Heart left ventricle (tissue), 16 donors: ENCODE measurements at regions not wholly inside any gene's neighbourhood (a gene's known extent, or its start where the extent isn't known, plus 50 kb on each side); places are given as distances from the start of the nearest gene placed in this dataset.

Source experiments
- ATAC-seq, 4 donors: fragments of 200-7000 bp; cut with Tn5 transposase; one replicate each; pipeline ENCODE4 v1.9.1; 2020 to 2022; ENCODE audit warnings: moderate library complexity in 4 of 4, mild to moderate bottlenecking in 3 of 4, moderate number of reproducible peaks in 1 of 4
- DNase-seq, 5 donors: peaks; one replicate each; pipeline ENCODE4 v3.0.0-alpha.2; 2020
- H3K27ac ChIP-seq, 12 donors: fragments of 200-600 bp; sonication (generic) in 4 of 12; one replicate each; pipeline versions ENCODE4 v1.5.0 to v1.8.0; 2016 to 2022; ENCODE audit warnings: mild to moderate bottlenecking in 2 of 12
- H3K27me3 ChIP-seq, 9 donors: fragments of 200-600 bp; sonication (generic) in 2 of 9; one replicate each; pipeline versions ENCODE4 v1.5.1 to v1.8.0; 2016 to 2022; ENCODE audit warnings: mild to moderate bottlenecking in 3 of 9
- H3K36me3 ChIP-seq, 9 donors: fragments of 200-600 bp; sonication (generic) in 2 of 9; one replicate each; pipeline versions ENCODE4 v1.5.0 to v1.8.0; 2018 to 2022; ENCODE audit warnings: mild to moderate bottlenecking in 2 of 9
- H3K4me1 ChIP-seq, 12 donors: fragments of 200-600 bp; sonication (generic) in 4 of 12; one replicate each; pipeline versions ENCODE4 v1.5.0 to v1.8.0; 2016 to 2022; ENCODE audit warnings: mild to moderate bottlenecking in 3 of 12
- H3K4me3 ChIP-seq, 12 donors: fragments of 200-600 bp; sonication (generic) in 4 of 12; one replicate each; pipeline versions ENCODE4 v1.5.0 to v1.8.0; 2017 to 2022; ENCODE audit warnings: mild to moderate bottlenecking in 9 of 12, moderate library complexity in 4 of 12
- H3K9me3 ChIP-seq, 12 donors: fragments of 200-600 bp; sonication (generic) in 4 of 12; one replicate each; pipeline versions ENCODE4 v1.5.0 to v1.8.0; 2016 to 2022; ENCODE audit warnings: mild to moderate bottlenecking in 1 of 12
- POLR2A ChIP-seq, 2 donors: fragments of 450-650 bp; IDR thresholded peaks; one replicate each; pipeline ENCODE4 v1.6.1; 2017; ENCODE audit warnings: antibody characterized with exemption in 2 of 2, mild to moderate bottlenecking in 2 of 2, moderate library complexity in 2 of 2
- WGBS, 4 donors: extraction: QIAGEN DNeasy Blood & Tissue Kit in 2 of 4; methylation state at CpG; one replicate each; pipeline versions ENCODE4 v1.1.5 to v1.1.7; 2013 to 2018; 5-methylcytosine and 5-hydroxymethylcytosine counted together
- intact Hi-C, 10 donors: fragments of 100-400 bp; cut with DNase I; formaldehyde crosslinking; loops; one replicate each; pipeline versions ENCODE4 v1.11.1 to v1.14.2; 2022
- TF ChIP-seq, protein P1 (sequence below), 12 donors: fragments of 200-600 bp; sonication (generic) in 4 of 12; IDR thresholded peaks; one replicate each; pipeline versions ENCODE4 v1.5.0 to v1.8.0; 2018 to 2022; ENCODE audit warnings: antibody characterized with exemption in 12 of 12, mild to moderate bottlenecking in 5 of 12
- donor health status: ischemic (EF 13 %, LVEDD 7.1; RV severe dilation, severe dysfunction).
- donor health status: healthy with polysubstance abuse.
- donor health status: DM: no; HTN: yes; CAD: no.
- donor health status: DM: no; HTN: no; CAD: no.
- donor health status: ischemic (EF 25% LVEDD 6.9; RV normal size, moderate dysfunction).
- donor health status: ischemic (EF 25% LVEDD 5.7; RV mildly dilated, moderate dysfunction).
- donor health status: healthy.
- donor health status: DM: yes; HTN: yes; CAD: no.
- donor health status: ischemic (EF 35%, LVEDD 5.7; RV mildly dilated, moderate dysfunction).
- donor health status: nonischemic (EF 11% LVEDD 7.7; RV severe dilation, severe dysfunction).
- donor health status: DM: yes; HTN: yes; CAD: no.
- donor health status: PGD.
- donor health status: ischemic (EF 29% LVEDD 5.4; RV normal size, mild dysfunction).
- donor health status: nonischemic (EF 23%, LVEDD 6.1; RV moderate dilation, normal function).

DNA sequence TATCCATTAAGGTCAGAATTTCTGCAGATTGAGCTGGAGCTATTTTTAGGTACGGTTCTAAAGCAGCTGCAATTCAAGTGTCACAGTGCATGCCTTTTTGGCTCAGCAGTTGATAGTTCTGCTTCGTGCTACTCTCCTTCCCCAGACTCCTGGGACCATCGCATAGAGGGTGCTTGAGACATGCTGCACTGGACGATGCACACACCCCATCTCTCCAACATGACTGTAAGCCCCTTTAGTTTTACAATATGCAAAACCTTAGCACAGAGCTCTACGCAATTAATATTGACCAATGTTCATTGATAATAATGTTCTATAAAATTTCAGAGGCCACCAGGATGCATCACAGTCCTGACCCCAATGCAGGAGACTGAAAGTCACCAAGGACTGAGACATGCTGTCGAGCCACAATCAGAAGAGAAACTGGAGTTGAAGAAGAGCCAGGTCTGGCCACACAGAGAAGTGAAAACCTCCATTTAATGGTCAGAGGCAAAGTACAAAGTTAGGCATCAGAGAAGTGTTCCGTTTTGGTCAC is 120.9 kb upstream of the ZC3H12C start:
- Histone ChIP-seq H3K27me3 (no peaks in the 10 kb centered on the region), H3K36me3 (no peaks in the 10 kb centered on the region), H3K9me3 (peaks cover 0 to 1% (median 0%) of the 10 kb centered on the region in 12 donors), H3K27ac (peak overlapping the region in 1 of 12 donors; percentile 2), H3K4me1 (peaks cover 3 to 35% (median 19%) of the 10 kb centered on the region in 12 donors), H3K4me3 (no peak overlapping the region)
- DNase-seq (peak in 2 of 5 donors; percentile 13 to 27), ATAC-seq (peak; percentile 42 to 87 (median 76))
- TF ChIP-seq, protein P1, sequence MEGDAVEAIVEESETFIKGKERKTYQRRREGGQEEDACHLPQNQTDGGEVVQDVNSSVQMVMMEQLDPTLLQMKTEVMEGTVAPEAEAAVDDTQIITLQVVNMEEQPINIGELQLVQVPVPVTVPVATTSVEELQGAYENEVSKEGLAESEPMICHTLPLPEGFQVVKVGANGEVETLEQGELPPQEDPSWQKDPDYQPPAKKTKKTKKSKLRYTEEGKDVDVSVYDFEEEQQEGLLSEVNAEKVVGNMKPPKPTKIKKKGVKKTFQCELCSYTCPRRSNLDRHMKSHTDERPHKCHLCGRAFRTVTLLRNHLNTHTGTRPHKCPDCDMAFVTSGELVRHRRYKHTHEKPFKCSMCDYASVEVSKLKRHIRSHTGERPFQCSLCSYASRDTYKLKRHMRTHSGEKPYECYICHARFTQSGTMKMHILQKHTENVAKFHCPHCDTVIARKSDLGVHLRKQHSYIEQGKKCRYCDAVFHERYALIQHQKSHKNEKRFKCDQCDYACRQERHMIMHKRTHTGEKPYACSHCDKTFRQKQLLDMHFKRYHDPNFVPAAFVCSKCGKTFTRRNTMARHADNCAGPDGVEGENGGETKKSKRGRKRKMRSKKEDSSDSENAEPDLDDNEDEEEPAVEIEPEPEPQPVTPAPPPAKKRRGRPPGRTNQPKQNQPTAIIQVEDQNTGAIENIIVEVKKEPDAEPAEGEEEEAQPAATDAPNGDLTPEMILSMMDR (IDR thresholded peaks at IDR 0.05), result no peak
- TF ChIP-seq POLR2A (IDR thresholded peaks at IDR 0.05), result no peak
- intact Hi-C loops, result loop anchor here in 1 of 10 donors (10.0 kb wide), 1 partner anchor 93 kb away; no protein-coding TSS in a partner anchor
- 27 to 41% (median 34%) methylated on average over 7 of the region's 7 CpGs for WGBS, 4 donors

DNA sequence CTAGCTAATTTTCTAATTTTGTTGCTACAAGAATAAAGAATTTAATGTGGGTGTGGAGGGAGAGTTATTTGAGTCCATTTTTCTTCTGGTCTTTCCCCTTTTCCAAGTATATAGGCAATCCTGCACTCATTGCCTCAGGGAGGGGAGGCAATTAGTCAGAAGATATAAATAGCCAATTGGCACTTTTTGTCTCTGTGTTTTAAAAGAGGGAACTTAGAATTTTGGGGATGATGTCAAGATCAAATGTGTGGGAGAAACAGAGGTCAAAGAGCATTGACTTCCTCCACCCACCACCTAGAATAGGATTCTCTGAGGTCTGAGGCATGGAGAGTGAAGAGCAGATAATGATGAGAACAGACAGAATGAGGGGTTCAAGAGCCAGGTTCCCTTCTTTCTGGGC is 120.3 kb upstream of the ZC3H12C start:
- Histone ChIP-seq H3K27ac (no peak overlapping the region), H3K4me1 (peaks cover 3 to 35% (median 19%) of the 10 kb centered on the region in 12 donors), H3K36me3 (no peaks in the 10 kb centered on the region), H3K4me3 (no peak overlapping the region), H3K9me3 (peaks cover 0 to 7% (median 0%) of the 10 kb centered on the region in 12 donors), H3K27me3 (no peaks in the 10 kb centered on the region)
- ATAC-seq (no peak), DNase-seq (no peak)
- intact Hi-C loops, result loop anchor here in 1 of 10 donors (10.0 kb wide), 1 partner anchor 92 kb away; no protein-coding TSS in a partner anchor
- no peak for TF ChIP-seq POLR2A (IDR thresholded peaks at IDR 0.05)
- TF ChIP-seq, protein P1 (IDR thresholded peaks at IDR 0.05), result no peak

DNA sequence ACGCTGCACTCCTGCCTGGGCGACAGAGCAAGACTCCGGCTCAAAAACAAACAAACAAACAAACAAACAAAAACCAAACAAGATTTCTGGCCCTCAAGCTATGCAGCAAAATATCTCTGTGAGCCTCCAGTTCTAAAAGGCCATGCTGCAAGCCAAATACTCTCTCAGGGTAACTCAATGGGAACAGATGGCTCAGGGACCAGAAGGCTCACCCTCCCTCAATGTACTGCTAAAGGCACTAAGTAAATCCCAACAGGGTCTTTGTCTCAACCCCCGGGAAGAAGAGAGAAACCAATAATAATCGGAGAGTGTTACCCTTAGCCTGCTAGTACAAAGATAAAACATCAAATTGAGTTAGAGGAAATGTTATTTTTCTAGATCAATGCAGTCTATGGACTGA is 119.7 kb upstream of the ZC3H12C start:
- no peak overlapping the region for H3K27ac ChIP-seq
- no peak for TF ChIP-seq POLR2A (IDR thresholded peaks at IDR 0.05)
- TF ChIP-seq, protein P1 (IDR thresholded peaks at IDR 0.05), result no peak

DNA sequence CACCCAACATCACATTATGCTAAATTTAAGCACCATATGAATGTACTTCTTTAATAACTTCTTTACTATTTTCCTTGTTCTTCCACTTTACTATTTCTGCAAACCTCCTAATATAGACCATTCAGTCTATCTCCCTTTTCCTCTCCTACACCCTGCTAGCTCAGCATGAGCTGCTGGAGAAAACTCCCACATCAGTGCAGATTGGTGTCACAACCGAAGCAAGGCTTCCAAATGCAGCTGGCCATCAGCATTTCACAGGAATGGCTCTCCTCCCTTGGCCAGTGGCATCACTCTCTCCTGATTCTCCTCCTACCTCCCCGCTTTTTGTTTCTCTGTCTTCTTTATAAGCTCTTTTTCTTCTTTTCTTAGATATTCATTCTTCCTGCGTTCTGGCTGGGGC is 118.7 kb upstream of the ZC3H12C start:
- intact Hi-C loops, result loop anchor here in 1 of 10 donors (10.0 kb wide), 1 partner anchor 90 kb away; no protein-coding TSS in a partner anchor
- WGBS, 4 donors, result 90 to 94% (median 91%) methylated on average over 3 of the region's 3 CpGs
- TF ChIP-seq, protein P1 (IDR thresholded peaks at IDR 0.05), result no peak
- TF ChIP-seq POLR2A (IDR thresholded peaks at IDR 0.05), result no peak

More for the DNA sequence above, 119.7 kb upstream of the ZC3H12C start:
- intact Hi-C loops, result loop anchor here in 1 of 10 donors (10.0 kb wide), 1 partner anchor 91 kb away; no protein-coding TSS in a partner anchor
- Histone ChIP-seq H3K27me3 (no peaks in the 10 kb centered on the region), H3K4me3 (no peak overlapping the region), H3K9me3 (peaks cover 0 to 9% (median 0%) of the 10 kb centered on the region in 12 donors), H3K36me3 (no peaks in the 10 kb centered on the region), H3K4me1 (peaks cover 3 to 35% (median 19%) of the 10 kb centered on the region in 12 donors)
- ATAC-seq, result no peak
- no peak for DNase-seq
- 91 to 96% (median 94%) methylated on average over 5 of the region's 5 CpGs for WGBS, 4 donors

More for the DNA sequence above, 118.7 kb upstream of the ZC3H12C start:
- Histone ChIP-seq H3K27ac (no peak overlapping the region), H3K36me3 (no peaks in the 10 kb centered on the region), H3K27me3 (no peaks in the 10 kb centered on the region), H3K4me3 (no peak overlapping the region), H3K9me3 (peaks cover 0 to 9% (median 0%) of the 10 kb centered on the region in 12 donors), H3K4me1 (peaks cover 3 to 35% (median 19%) of the 10 kb centered on the region in 12 donors)
- no peak for DNase-seq
- ATAC-seq, result no peak
